ENCODE measurements at regions not wholly inside any gene's neighbourhood (a gene's known extent, or its start where the extent isn't known, plus 50 kb on each side); places are given as distances from the start of the nearest gene placed in this dataset.

DNA sequence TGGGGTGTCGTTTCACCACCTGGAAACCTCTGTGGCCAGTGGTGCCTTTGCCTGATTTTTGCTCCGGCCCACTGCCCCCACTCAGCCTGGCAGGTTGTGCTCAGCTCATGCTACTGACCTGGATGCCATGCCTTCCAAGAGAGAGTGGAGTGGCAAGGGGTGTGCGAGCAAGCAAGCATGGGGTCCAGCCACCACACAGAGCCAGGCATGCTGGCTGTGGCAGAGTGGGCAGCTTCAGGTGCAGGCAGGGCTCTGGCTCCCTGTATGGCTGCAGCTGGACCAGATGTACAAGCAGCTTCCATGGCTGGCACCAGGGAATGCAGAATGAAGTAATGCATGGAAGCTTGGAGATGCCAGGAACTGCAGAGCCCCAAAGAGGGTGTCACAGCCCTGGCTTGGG is 620.5 kb upstream of the SETBP1 start:
- TF ChIP-seq, protein P1, sequence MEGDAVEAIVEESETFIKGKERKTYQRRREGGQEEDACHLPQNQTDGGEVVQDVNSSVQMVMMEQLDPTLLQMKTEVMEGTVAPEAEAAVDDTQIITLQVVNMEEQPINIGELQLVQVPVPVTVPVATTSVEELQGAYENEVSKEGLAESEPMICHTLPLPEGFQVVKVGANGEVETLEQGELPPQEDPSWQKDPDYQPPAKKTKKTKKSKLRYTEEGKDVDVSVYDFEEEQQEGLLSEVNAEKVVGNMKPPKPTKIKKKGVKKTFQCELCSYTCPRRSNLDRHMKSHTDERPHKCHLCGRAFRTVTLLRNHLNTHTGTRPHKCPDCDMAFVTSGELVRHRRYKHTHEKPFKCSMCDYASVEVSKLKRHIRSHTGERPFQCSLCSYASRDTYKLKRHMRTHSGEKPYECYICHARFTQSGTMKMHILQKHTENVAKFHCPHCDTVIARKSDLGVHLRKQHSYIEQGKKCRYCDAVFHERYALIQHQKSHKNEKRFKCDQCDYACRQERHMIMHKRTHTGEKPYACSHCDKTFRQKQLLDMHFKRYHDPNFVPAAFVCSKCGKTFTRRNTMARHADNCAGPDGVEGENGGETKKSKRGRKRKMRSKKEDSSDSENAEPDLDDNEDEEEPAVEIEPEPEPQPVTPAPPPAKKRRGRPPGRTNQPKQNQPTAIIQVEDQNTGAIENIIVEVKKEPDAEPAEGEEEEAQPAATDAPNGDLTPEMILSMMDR (conservative IDR thresholded peaks at IDR 0.05; ENCODE audit: low read depth, low read length) = no peak
- no peak for DNase-seq (ENCODE audit: low read depth)
- H3K4me3 ChIP-seq (ENCODE audit: low read length) = no peak overlapping the region

- DNase-seq (ENCODE audit: low read depth) = no peak
- TF ChIP-seq, protein P1 (conservative IDR thresholded peaks at IDR 0.05; ENCODE audit: low read depth, low read length) = no peak
- no peak overlapping the region for H3K4me3 ChIP-seq (ENCODE audit: low read length)
Observed at GRCh38 chr18:44061438-44061837, 619.2 kb upstream of the SETBP1 start.

DNA sequence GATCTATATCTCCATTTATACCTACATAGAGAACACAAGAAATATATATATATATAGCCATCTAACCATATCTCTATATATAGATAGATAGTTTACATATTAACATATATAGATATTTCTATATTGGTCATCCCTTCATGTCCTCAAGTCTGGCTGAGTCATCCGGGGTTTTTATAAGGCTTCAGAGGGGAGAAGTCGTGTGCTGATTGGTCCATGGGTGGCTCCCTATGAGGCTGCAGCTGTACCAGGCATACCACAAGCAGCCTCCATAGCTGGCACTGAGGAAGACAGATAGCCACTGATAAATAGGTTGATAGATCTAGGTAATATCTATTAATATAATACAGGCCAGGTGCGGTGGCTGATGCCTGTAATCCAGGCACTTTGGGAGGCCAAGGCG is 618.3 kb upstream of the SETBP1 start:
- TF ChIP-seq, protein P1 (conservative IDR thresholded peaks at IDR 0.05; ENCODE audit: low read depth, low read length) = no peak
- DNase-seq (ENCODE audit: low read depth) = no peak
- no peak overlapping the region for H3K4me3 ChIP-seq (ENCODE audit: low read length)

DNA sequence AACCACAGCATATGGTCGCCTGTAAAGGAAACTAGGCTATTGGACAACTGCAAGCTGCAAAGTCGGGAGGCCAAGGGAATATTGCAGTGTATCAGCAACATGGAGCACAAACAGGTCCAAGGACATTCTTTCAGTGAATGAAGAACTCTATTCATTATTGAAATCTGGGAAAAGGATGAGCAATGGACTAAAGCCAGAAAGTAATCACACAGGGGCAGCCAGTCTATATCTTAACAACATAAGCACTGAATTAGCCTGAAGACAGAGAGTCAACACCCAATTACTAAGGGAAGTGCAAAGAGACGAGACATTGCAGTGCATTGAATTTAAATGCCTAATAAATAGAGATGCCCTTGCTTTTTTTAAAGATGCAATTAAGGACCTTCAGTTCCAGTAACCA is 615.5 kb upstream of the SETBP1 start:
- H3K4me3 ChIP-seq (ENCODE audit: low read length) = no peak overlapping the region
- no peak for DNase-seq (ENCODE audit: low read depth)
- TF ChIP-seq, protein P1 (conservative IDR thresholded peaks at IDR 0.05; ENCODE audit: low read depth, low read length) = no peak

DNA sequence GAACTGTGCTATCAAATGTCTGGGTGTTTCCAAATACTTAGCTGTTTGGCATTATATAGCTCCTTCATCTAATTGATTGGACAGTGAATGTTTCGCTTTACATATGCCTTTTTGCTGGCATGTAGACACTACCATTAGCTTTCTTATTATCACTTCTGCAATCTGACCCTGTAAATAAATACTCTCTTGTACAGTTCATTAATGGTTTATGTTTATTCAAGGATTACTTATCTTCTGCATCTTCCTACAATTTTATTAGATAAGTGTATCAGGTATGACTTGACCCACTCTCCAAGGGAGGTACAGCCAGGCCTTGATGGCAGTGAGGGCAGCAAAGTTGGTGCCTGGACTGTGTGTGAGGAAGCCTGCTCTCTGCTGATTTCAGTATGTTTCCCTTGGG is 614.1 kb upstream of the SETBP1 start:
- no peak for DNase-seq (ENCODE audit: low read depth)
- no peak overlapping the region for H3K4me3 ChIP-seq (ENCODE audit: low read length)
- TF ChIP-seq, protein P1 (conservative IDR thresholded peaks at IDR 0.05; ENCODE audit: low read depth, low read length) = no peak

DNA sequence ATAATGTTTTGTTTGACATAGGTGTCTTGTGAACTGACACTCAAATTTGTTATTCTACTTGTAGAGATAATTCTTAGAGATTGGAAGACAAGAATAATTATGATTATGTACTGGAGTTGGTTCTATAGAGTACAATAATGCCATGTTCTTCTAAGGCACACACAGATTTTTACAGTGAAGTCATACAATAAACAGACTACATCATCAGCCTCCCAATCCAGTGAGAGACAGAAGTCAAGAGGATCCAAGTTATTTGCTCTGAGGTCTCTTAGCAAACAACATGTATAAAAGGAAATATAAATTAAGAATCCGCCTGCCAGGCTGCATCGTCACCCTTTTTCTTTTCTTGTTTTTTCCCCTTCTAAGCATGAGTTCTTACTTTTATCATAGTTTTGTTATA is 613.5 kb upstream of the SETBP1 start:
- no peak overlapping the region for H3K4me3 ChIP-seq (ENCODE audit: low read length)
- TF ChIP-seq, protein P1 (conservative IDR thresholded peaks at IDR 0.05; ENCODE audit: low read depth, low read length) = no peak
- no peak for DNase-seq (ENCODE audit: low read depth)

DNA sequence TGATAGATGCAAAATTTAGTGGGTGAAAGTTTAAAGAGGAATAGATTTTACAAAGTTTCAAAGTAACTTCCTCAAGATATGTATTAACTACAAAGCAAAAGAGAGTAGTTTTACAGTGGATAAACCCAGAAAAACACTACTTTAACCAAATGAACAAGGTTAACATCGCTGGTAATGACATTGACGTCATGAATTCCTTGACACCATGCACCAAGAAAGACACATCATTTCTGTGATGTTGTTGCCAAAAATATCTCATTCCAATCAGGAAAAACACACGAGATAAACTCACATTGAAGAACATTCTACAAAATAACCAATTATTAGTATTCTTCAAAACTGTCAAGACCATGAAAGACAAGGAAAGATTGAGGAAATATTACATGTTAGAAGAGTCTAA is 605.6 kb upstream of the SETBP1 start:
- no peak overlapping the region for H3K4me3 ChIP-seq (ENCODE audit: low read length)
- TF ChIP-seq, protein P1 (conservative IDR thresholded peaks at IDR 0.05; ENCODE audit: low read depth, low read length) = no peak
- no peak for DNase-seq (ENCODE audit: low read depth)

Data from retinal pigment epithelial cell (primary cell).